GM18505 (cell line): ENCODE measurements at regions not wholly inside any gene's neighbourhood (a gene's known extent, or its start where the extent isn't known, plus 50 kb on each side); places are given as distances from the start of the nearest gene placed in this dataset.

Source experiments
- ATAC-seq: cut with Tn5 transposase; IDR thresholded peaks from one replicate; pipeline ENCODE4 v1.9.1; 2021; ENCODE audit not compliant: unreplicated experiment
- POLR2A ChIP-seq: IDR thresholded peaks from 4 replicates; pipeline ENCODE4 v1.6.1; 2011; ENCODE audit warnings: borderline replicate concordance; ENCODE audit not compliant: insufficient read depth, insufficient read length; ENCODE audit errors: extremely low read depth

- TF ChIP-seq POLR2A: no peak
- no peak for ATAC-seq
Observed at GRCh38 chr15:93195109-93195508, 106.1 kb upstream of the RGMA start.

- ATAC-seq: no peak
- TF ChIP-seq POLR2A: no peak
Observed at GRCh38 chr15:93190238-93190637, 101.2 kb upstream of the RGMA start.

- ATAC-seq: no peak
- no peak for TF ChIP-seq POLR2A
Observed at GRCh38 chr15:93189561-93189960, 100.5 kb upstream of the RGMA start.

- ATAC-seq: no peak
- no peak for TF ChIP-seq POLR2A
Observed at GRCh38 chr15:93188236-93188635, 99.2 kb upstream of the RGMA start.

GRCh38 chr15:93185796-93186195 is 96.8 kb upstream of the RGMA start:
- no peak for TF ChIP-seq POLR2A
- no peak for ATAC-seq

GRCh38 chr15:93182703-93183205 is 93.7 kb upstream of the RGMA start:
- TF ChIP-seq POLR2A: no peak
- no peak for ATAC-seq

GRCh38 chr15:93180656-93181055 is 91.6 kb upstream of the RGMA start:
- TF ChIP-seq POLR2A: no peak
- no peak for ATAC-seq

- ATAC-seq: no peak
- no peak for TF ChIP-seq POLR2A
Observed at GRCh38 chr15:93180128-93180527, 91.1 kb upstream of the RGMA start.

GRCh38 chr15:93179700-93180102 is 90.7 kb upstream of the RGMA start:
- no peak for ATAC-seq
- TF ChIP-seq POLR2A: no peak

- no peak for ATAC-seq
- no peak for TF ChIP-seq POLR2A
Observed at GRCh38 chr15:93179072-93179471, 90.1 kb upstream of the RGMA start.

GRCh38 chr15:93178371-93178770 is 89.4 kb upstream of the RGMA start:
- ATAC-seq: no peak
- no peak for TF ChIP-seq POLR2A

- TF ChIP-seq POLR2A: no peak
- ATAC-seq: no peak
Observed at GRCh38 chr15:93176065-93176464, 87.1 kb upstream of the RGMA start.

GRCh38 chr15:93174836-93175235 is 85.8 kb upstream of the RGMA start:
- no peak for ATAC-seq
- no peak for TF ChIP-seq POLR2A

GRCh38 chr15:93173369-93173768 is 84.4 kb upstream of the RGMA start:
- no peak for TF ChIP-seq POLR2A
- no peak for ATAC-seq

- no peak for TF ChIP-seq POLR2A
- no peak for ATAC-seq
Observed at GRCh38 chr15:93171476-93171875, 82.5 kb upstream of the RGMA start.
